NT2/D1 (cell line): ENCODE measurements at regions not wholly inside any gene's neighbourhood (a gene's known extent, or its start where the extent isn't known, plus 50 kb on each side); places are given as distances from the start of the nearest gene placed in this dataset.

ENCODE experiments used
- DNase-seq: peaks from one replicate; pipeline ENCODE4 v3.0.0-alpha.2; 2011; ENCODE audit warnings: low read depth, low spot score
- H3K27me3 ChIP-seq: 2 replicates; pipeline ENCODE4 v1.6.0; 2011; ENCODE audit warnings: mild to moderate bottlenecking; ENCODE audit not compliant: insufficient read length, insufficient read depth
- H3K36me3 ChIP-seq: 2 replicates; pipeline ENCODE4 v1.6.1; 2011; ENCODE audit warnings: mild to moderate bottlenecking, low read length, mixed read lengths; ENCODE audit not compliant: insufficient read depth, insufficient read length
- H3K4me1 ChIP-seq: 2 replicates; pipeline ENCODE4 v1.5.1; 2011; ENCODE audit not compliant: insufficient read depth, insufficient read length
- H3K4me3 ChIP-seq: 2 replicates; pipeline ENCODE4 v1.5.1; 2011; ENCODE audit warnings: low read depth; ENCODE audit not compliant: insufficient read length
- H3K9ac ChIP-seq: 2 replicates; pipeline ENCODE4 v1.6.0; 2011; ENCODE audit warnings: low read depth; ENCODE audit not compliant: insufficient read length
- H3K9me3 ChIP-seq: 2 replicates; pipeline ENCODE4 v1.5.1; 2011; ENCODE audit warnings: mild to moderate bottlenecking, low read length; ENCODE audit not compliant: insufficient read depth
- SUZ12 ChIP-seq: IDR thresholded peaks from 2 replicates; pipeline ENCODE4 v1.6.1; 2011; ENCODE audit not compliant: insufficient read length, insufficient read depth; ENCODE audit errors: extremely low read depth
- YY1 ChIP-seq: IDR thresholded peaks from 2 replicates; pipeline ENCODE4 v1.6.1; 2011; ENCODE audit not compliant: insufficient read length, insufficient read depth
- ZNF274 ChIP-seq: IDR thresholded peaks from 2 replicates; pipeline ENCODE4 v1.6.1; 2011; ENCODE audit warnings: mild to moderate bottlenecking, low read depth, low read length

DNA sequence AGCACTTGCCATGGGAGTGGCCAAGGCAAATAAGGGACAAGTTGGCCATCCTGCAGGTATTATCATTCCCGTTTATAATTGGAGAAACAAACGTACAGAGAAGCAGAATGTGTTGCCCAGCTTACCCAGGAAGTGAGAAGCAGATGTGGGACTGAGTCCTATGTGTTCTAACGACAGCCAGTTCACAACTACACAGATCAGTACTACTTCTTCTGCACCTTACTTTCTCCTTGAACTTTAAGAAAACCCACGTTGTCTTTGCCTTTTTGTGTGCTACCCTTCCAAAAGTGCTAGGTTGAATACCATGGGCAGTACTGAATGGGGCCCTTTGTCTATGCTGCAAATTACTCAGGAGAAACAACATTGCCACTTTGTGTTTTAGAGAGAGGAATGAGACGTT, 62.8 kb upstream of the BLID start:
- Histone ChIP-seq H3K4me1 (no peaks in the 10 kb centered on the region), H3K27me3 (no peaks in the 10 kb centered on the region), H3K9ac (no peak overlapping the region), H3K4me3 (no peak overlapping the region), H3K36me3 (no peaks in the 10 kb centered on the region), H3K9me3 (no peaks in the 10 kb centered on the region)
- no peak for TF ChIP-seq YY1
- no peak for TF ChIP-seq SUZ12
- no peak for TF ChIP-seq ZNF274
- DNase-seq: no peak

DNA sequence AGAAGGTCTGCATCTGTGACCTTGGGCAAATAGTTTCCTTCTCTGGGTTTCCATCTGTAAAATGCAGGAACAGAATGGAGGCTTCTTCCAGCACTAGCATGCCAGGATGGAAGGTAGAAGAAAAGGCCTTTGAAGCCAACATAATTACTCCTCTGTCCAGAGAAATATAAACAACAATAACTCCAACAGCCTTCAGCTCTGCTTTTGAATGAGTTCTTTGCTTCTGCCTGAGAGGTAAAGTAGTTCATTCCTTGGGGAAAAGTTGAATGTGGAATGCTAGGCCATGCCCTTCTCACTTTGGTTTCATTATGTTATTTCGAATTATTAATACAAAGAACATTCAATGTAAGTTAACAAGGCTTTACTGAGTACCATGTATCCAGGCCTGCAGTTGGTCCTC, 61.2 kb upstream of the BLID start:
- H3K4me1 ChIP-seq: no peaks in the 10 kb centered on the region

DNA sequence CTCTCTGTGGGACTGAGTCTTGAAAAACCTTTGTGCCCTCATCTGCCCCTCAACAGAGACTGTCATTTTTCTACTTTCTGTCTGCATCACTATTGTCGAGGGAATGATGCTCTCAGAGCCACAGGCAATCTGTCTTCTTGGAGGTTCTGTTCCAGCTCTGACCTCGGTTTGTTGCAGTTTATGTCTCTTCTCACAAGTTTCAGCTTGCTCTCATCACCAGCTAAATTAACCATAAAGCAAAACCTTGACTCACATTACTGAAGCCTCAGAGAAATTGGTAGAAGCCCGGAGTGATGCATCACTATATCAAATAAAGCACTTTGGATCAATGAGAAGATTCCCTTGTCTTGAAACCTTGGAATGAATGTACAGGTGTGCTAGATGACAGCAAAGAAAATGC, 60.6 kb upstream of the BLID start:
- no peaks in the 10 kb centered on the region for H3K36me3 ChIP-seq
- no peak for DNase-seq
- no peaks in the 10 kb centered on the region for H3K4me1 ChIP-seq
- H3K9ac ChIP-seq: no peak overlapping the region
- H3K27me3 ChIP-seq: no peaks in the 10 kb centered on the region
- no peak for TF ChIP-seq YY1
- TF ChIP-seq SUZ12: no peak
- TF ChIP-seq ZNF274: no peak
- no peaks in the 10 kb centered on the region for H3K9me3 ChIP-seq
- no peak overlapping the region for H3K4me3 ChIP-seq

More for the DNA sequence above, 61.2 kb upstream of the BLID start:
- H3K27me3 ChIP-seq: no peaks in the 10 kb centered on the region
- DNase-seq: no peak
- H3K4me3 ChIP-seq: no peak overlapping the region
- TF ChIP-seq ZNF274 (no peak), SUZ12 (no peak), YY1 (no peak)
- no peaks in the 10 kb centered on the region for H3K9me3 ChIP-seq
- H3K9ac ChIP-seq: no peak overlapping the region
- H3K36me3 ChIP-seq: no peaks in the 10 kb centered on the region

- H3K4me1 ChIP-seq: no peaks in the 10 kb centered on the region
Observed at GRCh38 chr11:122175306-122175705, 59.3 kb upstream of the BLID start.

DNA sequence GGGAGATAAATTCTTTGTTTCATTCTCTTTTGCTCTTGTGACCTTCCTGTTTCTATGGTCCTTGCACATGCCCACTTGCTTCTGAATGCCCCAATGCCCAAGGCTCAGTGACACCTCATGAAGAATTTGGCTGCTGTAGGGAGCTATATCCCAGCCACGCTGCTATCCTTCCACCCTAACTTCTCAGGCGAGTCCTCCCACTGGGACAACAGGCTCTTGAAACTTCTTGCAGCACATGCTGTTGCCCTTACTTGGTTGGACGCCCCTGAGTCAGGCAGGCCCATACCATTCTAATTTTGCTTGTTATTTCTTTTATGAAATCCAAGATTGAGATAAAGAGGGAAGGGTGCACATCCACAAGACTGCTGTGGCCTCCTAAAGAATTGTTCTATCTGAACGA, 57.6 kb upstream of the BLID start:
- H3K36me3 ChIP-seq: no peaks in the 10 kb centered on the region
- no peaks in the 10 kb centered on the region for H3K27me3 ChIP-seq
- no peaks in the 10 kb centered on the region for H3K4me1 ChIP-seq
- TF ChIP-seq YY1 (no peak), SUZ12 (no peak), ZNF274 (no peak)
- H3K9ac ChIP-seq: no peak overlapping the region
- H3K9me3 ChIP-seq: no peaks in the 10 kb centered on the region
- no peak overlapping the region for H3K4me3 ChIP-seq
- no peak for DNase-seq

More at GRCh38 chr11:122175306-122175705, 59.3 kb upstream of the BLID start:
- DNase-seq: no peak
- no peaks in the 10 kb centered on the region for H3K9me3 ChIP-seq
- H3K4me3 ChIP-seq: no peak overlapping the region
- H3K9ac ChIP-seq: no peak overlapping the region
- no peak for TF ChIP-seq YY1
- H3K36me3 ChIP-seq: no peaks in the 10 kb centered on the region
- H3K27me3 ChIP-seq: no peaks in the 10 kb centered on the region

DNA sequence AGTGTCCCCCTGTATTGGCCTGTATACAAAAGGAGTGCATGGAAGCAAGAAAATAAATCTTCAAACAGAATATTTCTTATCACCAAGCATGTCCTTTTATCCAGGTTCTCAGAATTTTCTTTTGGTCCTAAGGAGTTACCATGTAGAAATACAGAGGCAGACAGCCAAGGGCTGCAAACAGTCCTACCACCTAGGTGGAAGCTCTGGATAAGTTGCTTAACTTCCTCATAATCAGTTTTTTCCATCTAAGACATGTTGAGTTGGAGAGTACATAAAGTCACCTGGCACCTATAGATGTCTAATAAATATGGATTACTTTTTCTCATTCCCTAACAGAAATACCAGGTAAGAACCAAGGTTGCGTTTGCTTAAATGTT, 57.0 kb upstream of the BLID start:
- Histone ChIP-seq H3K27me3 (no peaks in the 10 kb centered on the region), H3K4me1 (no peaks in the 10 kb centered on the region), H3K36me3 (no peaks in the 10 kb centered on the region), H3K9ac (no peak overlapping the region), H3K9me3 (no peaks in the 10 kb centered on the region), H3K4me3 (no peak overlapping the region)
- no peak for TF ChIP-seq SUZ12
- no peak for TF ChIP-seq YY1
- no peak for TF ChIP-seq ZNF274
- no peak for DNase-seq

DNA sequence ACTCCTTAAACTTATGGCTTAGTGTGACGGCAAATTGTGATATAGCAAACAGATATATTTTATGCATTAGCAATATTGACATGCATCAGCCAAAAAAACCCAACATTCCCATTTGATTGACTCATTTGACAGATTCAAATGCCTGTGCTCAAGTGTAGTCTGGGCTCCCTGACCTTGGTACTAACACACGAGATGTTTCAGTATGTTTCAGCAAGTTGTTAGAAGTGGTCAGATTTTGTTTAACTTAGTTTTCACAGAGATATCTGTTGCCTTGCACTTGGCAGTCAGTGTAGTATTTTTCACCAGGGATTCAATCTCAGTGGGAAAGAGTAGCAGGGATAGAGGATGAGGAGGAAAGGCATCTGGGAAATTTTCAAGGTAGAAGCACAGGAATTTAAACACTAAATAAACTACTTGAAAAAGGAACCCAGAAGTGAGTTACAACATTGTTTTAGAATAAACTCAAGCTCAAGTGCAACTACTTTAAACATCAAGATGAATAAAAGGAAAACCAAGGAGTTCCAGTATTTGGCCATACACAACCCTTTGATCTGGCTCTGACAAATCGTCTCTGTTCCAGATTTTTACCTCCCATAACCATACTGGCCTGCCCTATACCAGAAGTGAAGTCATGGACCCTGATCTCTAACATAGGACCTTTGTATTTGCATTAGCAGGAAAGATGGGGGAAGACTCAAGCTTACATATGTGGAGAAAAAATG, 56.5 kb upstream of the BLID start:
- Histone ChIP-seq H3K4me1 (no peaks in the 10 kb centered on the region), H3K4me3 (no peak overlapping the region), H3K9ac (no peak overlapping the region), H3K27me3 (no peaks in the 10 kb centered on the region), H3K36me3 (no peaks in the 10 kb centered on the region), H3K9me3 (no peaks in the 10 kb centered on the region)
- TF ChIP-seq SUZ12: no peak
- TF ChIP-seq ZNF274: no peak
- TF ChIP-seq YY1: no peak
- no peak for DNase-seq
